ENCODE measurements at regions not wholly inside any gene's neighbourhood (a gene's known extent, or its start where the extent isn't known, plus 50 kb on each side); places are given as distances from the start of the nearest gene placed in this dataset.

DNA sequence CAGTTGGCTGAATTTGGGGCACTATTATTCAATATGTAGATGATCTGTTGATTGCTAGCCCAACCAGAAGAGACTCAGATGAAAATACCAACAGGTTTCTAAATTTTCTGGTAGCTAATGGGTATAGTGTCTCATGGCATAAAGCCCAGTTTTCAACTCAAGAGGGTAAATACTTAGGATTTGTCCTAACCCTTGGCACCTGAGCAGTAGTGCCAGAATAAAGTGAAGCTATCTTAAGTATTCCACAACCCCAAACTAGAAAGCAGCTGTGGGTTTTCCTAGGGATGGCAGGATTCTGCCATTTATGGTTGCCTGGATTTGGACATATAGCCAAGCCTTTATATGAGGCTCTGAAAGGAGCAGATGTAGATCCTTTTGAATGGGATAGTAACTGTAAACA lies 119.0 kb downstream of the AGTR2 start:
- TF ChIP-seq, protein P1, sequence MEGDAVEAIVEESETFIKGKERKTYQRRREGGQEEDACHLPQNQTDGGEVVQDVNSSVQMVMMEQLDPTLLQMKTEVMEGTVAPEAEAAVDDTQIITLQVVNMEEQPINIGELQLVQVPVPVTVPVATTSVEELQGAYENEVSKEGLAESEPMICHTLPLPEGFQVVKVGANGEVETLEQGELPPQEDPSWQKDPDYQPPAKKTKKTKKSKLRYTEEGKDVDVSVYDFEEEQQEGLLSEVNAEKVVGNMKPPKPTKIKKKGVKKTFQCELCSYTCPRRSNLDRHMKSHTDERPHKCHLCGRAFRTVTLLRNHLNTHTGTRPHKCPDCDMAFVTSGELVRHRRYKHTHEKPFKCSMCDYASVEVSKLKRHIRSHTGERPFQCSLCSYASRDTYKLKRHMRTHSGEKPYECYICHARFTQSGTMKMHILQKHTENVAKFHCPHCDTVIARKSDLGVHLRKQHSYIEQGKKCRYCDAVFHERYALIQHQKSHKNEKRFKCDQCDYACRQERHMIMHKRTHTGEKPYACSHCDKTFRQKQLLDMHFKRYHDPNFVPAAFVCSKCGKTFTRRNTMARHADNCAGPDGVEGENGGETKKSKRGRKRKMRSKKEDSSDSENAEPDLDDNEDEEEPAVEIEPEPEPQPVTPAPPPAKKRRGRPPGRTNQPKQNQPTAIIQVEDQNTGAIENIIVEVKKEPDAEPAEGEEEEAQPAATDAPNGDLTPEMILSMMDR (IDR thresholded peaks at IDR 0.05): no peak
- no peak for TF ChIP-seq EP300 (IDR thresholded peaks at IDR 0.05; ENCODE audit: low read depth)
- no peak for TF ChIP-seq POLR2AphosphoS5 (IDR thresholded peaks at IDR 0.05)

Measured in transverse colon (tissue), 4 donors.